ENCODE measurements at regions not wholly inside any gene's neighbourhood (a gene's known extent, or its start where the extent isn't known, plus 50 kb on each side); places are given as distances from the start of the nearest gene placed in this dataset.

GRCh38 chr13:111459803-111460547 is 139.5 kb downstream of the TEX29 start:
- TF ChIP-seq CTCF (conservative IDR thresholded peaks at IDR 0.05), result no peak
- no peak for TF ChIP-seq EZH2 (IDR thresholded peaks at IDR 0.05; ENCODE audit: low read depth)

Data from PC-9 (cell line).